Stimulated activated CD8-positive, alpha-beta memory T cell treated with anti-CD3 and anti-CD28 coated beads, Interleukin-15, amount 100 ng/mL, for 1 hour (primary cell): ENCODE measurements at regions not wholly inside any gene's neighbourhood (a gene's known extent, or its start where the extent isn't known, plus 50 kb on each side); places are given as distances from the start of the nearest gene placed in this dataset.

ENCODE experiments used
- DNase-seq: peaks from one replicate; pipeline ENCODE4 v3.0.0-alpha.2; 2020; ENCODE audit warnings: low read depth

- no peak for DNase-seq
Measured at GRCh38 chr18:4639628-4640310, 184.7 kb upstream of the DLGAP1 start.

DNA sequence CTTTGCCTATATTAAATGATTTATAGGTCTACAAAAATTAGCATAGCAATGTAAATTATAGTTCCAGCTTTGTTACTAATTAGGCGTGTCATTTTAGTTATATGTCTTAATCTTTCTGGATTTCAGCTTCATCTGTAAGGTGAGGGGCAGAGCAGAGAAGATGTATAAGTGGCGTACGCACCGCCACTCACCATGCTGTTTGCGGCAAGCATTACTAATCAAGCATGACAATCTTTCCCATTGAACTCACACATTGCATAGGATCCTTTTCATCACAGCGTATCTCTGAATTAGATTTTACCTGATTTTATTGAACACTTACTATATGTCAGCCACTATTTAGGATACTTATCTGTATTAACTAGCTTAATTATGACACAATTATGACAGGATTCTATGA lies 183.6 kb upstream of the DLGAP1 start:
- no peak for DNase-seq

DNA sequence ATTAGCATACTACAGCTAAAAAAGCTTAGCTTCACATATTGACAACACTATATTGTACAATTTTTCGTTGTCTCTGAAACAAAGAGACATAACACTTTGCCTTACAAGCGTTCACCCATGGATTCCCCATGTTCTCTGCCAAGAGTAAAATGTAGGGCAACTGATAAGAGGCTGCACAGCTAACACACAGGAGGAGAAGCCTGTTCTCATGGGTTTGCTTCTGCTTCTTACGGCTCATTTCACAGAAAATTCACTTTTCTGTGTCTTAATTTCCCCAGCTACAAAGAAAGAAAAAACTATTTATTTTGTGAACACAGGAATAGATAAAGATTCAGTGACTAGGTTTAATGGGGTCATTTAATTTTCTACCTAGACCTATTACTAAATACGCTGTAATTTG lies 182.8 kb upstream of the DLGAP1 start:
- DNase-seq = no peak

DNA sequence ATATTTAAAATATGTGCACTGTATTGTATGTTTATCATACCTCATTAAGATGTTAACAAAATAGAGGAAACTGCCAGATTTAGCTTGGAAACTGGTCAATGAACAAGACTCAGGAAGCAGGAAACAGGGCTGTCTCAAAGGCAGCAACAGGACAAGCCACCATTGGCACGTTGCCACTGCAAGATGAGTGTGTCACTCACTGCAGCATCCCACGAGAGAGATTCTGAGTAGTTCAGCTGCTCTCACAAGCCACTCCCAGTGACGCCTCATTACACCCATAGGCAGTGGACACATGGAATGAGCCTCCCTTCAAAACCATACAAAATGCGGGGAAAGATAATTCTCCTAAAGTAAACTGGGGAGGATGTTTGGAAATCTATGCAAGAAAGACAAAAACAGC lies 181.9 kb upstream of the DLGAP1 start:
- no peak for DNase-seq

DNA sequence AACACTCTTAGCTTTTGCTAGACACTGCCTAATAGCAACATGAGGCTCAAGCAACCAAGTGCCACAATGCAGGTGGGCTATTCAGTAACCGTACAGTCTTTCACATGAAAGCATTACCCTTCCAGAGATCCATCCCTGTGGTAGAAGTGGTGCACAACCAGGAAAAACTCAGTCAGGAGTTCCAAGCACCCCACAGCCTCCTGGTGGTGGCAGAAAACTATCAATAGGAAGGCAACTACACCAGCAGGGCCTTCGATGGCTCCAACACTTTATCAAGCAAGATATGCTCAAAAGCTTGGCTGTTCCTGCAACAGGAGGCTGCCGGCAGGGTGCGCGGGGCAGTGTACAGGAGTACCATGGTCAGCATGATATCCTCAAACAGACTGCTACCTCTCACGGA lies 176.1 kb upstream of the DLGAP1 start:
- no peak for DNase-seq

GRCh38 chr18:4605212-4605611 lies 150.1 kb upstream of the DLGAP1 start:
- DNase-seq = no peak

GRCh38 chr18:4603955-4604354 lies 148.8 kb upstream of the DLGAP1 start:
- DNase-seq = no peak

DNA sequence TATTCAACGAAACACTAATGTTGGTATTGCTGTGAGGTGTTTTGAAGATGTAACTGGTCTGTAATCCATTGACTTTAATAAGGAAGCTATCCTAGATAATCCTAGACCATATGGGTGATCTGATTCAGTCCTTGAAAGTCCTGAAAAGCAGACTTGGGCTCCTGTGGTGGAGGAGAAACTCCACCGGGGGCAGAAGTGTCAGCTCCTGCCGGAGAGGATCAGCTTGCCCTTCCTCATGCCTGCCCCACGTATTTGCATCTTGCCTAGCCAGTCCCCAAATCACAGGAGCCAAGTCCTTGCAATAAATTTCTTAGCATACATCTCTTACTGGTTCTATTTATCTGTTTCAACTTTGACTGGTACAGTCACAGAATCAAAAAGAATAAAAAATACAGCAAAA lies 144.2 kb upstream of the DLGAP1 start:
- DNase-seq = no peak

DNA sequence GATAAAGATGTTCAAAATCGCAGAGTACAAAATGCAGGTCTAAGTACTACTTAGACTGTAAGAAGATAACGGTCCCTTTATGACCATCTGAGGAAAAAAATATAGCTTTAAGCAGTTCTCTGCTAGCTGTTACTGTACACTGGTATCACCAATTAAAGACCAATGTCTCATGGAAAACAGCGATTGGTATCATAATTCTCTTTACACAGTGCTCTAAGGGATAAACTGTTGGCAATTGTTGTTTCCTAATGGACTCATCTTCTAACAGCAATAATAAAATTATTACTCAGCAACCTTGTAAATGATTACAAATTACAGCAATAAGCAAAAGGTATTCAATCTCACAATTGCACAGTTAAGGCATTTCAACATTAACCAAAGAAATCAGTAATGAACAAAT lies 142.2 kb upstream of the DLGAP1 start:
- DNase-seq = no peak

GRCh38 chr18:4593895-4594294 lies 138.8 kb upstream of the DLGAP1 start:
- DNase-seq = no peak

DNA sequence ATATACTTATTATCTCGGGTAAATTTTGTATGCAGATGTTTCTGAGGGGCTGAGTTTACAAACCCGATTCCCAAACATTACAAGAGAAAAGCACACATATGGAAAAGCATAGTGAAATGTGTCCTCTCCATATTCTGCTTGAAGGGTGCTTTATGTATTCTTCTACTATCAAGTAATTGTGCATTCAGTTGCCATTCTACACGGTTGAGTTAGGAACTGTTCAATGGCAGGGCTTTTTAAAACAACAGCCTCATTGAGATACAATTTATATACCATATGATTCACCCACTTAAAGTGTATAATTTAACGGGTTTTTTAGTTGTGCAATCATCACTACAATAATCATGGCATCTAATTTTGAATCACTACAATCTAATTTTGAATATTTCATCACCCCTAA lies 138.4 kb upstream of the DLGAP1 start:
- no peak for DNase-seq

GRCh38 chr18:4589056-4589800 lies 134.1 kb upstream of the DLGAP1 start:
- no peak for DNase-seq

GRCh38 chr18:4587204-4587603 lies 132.1 kb upstream of the DLGAP1 start:
- DNase-seq = no peak

DNA sequence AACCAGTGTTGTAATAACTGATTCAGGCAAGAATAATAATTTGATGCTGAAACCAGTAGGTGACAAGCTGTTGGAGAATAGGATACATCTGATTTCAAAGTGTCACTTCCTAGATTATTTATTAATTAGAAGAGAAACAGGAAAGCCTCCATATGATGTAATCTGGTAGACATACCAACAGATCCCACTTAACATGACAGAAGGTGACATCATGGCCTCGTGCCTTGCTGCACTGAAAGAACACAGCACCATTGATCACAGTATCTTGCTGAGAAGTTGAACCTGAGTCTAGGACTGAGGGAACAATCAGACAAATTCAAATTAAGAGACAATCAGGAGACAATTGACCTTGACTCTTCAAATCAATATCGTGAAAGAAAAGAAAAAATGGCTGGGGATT lies 131.6 kb upstream of the DLGAP1 start:
- DNase-seq = no peak

- DNase-seq = no peak
Measured at GRCh38 chr18:4582431-4583335, 127.6 kb upstream of the DLGAP1 start.

GRCh38 chr18:4581966-4582365 lies 126.9 kb upstream of the DLGAP1 start:
- no peak for DNase-seq

GRCh38 chr18:4578449-4578848 lies 123.3 kb upstream of the DLGAP1 start:
- no peak for DNase-seq

GRCh38 chr18:4573735-4574134 lies 118.6 kb upstream of the DLGAP1 start:
- no peak for DNase-seq

GRCh38 chr18:4557502-4557901 lies 102.4 kb upstream of the DLGAP1 start:
- DNase-seq = no peak

DNA sequence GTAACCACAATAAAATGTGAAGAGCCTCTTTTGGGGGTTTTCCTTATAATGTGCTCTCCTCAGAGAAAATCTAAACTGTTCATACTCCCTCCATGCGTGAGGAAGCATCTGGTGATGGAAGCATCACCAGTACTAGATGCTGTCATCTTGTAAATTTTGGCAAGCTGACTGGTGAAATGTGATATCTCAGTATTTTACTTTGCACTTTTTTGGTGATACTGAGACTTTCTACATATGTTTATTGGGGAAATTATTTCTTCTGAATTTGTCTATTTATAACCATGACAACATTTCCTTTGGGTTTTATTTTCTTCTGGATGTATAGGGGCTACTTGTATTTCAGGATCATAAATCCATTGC lies 95.9 kb upstream of the DLGAP1 start:
- DNase-seq = no peak

DNA sequence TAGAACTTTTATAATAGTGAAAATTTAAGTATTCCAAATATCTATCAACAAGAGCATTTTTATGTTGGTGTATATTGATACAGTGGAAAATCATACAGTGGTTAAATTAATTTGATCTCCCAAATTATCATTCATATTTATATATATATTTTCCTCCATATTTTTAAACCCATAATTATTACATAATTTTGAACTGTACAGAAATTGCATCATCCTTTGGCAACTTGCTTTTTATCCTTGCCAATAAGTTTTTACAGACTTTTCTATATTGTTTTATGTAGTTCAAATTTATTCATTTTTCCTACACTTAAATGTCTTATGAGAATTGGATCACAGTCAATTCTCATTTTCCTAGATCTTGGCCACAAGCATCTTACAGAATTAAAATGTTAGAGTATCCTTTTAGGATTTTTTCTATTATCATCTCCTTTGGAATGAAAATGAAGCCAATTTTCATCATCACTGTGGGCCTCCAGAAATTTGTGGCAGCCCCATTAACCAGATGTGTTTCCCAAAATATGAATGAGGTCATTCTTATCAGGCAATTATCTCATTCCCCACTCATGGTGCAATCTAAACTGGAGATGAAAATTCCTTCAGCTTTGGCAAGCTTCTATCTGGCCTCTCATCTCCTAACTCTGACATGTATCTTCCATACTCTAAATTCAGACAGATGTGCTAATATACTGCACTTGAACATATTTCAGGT lies 94.2 kb upstream of the DLGAP1 start:
- DNase-seq = no peak

GRCh38 chr18:4547126-4547525 lies 92.0 kb upstream of the DLGAP1 start:
- DNase-seq = no peak
